ENCODE measurements at regions not wholly inside any gene's neighbourhood (a gene's known extent, or its start where the extent isn't known, plus 50 kb on each side); places are given as distances from the start of the nearest gene placed in this dataset.

DNA sequence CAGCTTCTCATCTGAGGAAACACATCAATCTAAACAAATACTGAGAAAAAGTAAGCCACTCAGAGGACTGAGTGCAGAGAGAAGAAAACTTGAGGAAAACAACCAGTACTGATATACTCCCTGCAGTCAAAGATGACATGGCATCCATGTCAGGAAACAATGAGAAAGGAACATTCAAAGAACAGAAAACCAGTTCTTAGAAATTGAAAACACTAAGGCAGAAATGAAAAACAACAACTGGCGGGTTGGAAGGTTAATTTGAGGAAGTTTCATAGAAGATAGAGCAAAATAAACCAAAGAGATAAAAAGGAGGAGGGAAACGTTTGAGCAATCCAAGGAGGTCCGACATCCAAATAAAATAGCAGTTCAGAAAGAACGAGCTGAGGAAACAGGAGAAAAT lies 475.2 kb downstream of the HINT1 start:
- no peaks in the 10 kb centered on the region for H3K4me1 Mint-ChIP-seq
- no peak overlapping the region for H3K4me3 Mint-ChIP-seq
- no peak overlapping the region for H3K9ac ChIP-seq (ENCODE audit: insufficient read depth, low read length, poor library complexity, severe bottlenecking)
- no peak overlapping the region for H3K4me2 ChIP-seq (replicated peaks; ENCODE audit: extremely low read depth, low read length, poor library complexity, severe bottlenecking)
- WGBS (ENCODE audit: insufficient coverage): no CpG with 5 or more reads among the region's 4 CpGs
- intact Hi-C loops (cut with micrococcal nuclease): no loop called here
- H3K27me3 ChIP-seq (ENCODE audit: control insufficient read depth in 2 of 2, insufficient read depth in 2 of 2, low read length in 2 of 2): no peaks in the 10 kb centered on the region
- peaks cover 0 to 6% (median 2%) of the 10 kb centered on the region in 7 donors for H3K9me3 Mint-ChIP-seq
- H3K36me3 ChIP-seq (replicated peaks in 1 of 2; ENCODE audit: control insufficient read depth in 1 of 2, insufficient read depth in 2 of 2, low read length in 2 of 2): no peaks in the 10 kb centered on the region
- no peak overlapping the region for H3K27ac ChIP-seq (ENCODE audit: low read depth in 1 of 2, low read length in 2 of 2)
- TF ChIP-seq, protein P1, sequence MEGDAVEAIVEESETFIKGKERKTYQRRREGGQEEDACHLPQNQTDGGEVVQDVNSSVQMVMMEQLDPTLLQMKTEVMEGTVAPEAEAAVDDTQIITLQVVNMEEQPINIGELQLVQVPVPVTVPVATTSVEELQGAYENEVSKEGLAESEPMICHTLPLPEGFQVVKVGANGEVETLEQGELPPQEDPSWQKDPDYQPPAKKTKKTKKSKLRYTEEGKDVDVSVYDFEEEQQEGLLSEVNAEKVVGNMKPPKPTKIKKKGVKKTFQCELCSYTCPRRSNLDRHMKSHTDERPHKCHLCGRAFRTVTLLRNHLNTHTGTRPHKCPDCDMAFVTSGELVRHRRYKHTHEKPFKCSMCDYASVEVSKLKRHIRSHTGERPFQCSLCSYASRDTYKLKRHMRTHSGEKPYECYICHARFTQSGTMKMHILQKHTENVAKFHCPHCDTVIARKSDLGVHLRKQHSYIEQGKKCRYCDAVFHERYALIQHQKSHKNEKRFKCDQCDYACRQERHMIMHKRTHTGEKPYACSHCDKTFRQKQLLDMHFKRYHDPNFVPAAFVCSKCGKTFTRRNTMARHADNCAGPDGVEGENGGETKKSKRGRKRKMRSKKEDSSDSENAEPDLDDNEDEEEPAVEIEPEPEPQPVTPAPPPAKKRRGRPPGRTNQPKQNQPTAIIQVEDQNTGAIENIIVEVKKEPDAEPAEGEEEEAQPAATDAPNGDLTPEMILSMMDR (IDR thresholded peaks at IDR 0.05): no peak
- no peaks in the 10 kb centered on the region for H3K9me3 ChIP-seq (replicated peaks in 1 of 2; ENCODE audit: control insufficient read depth in 1 of 2, insufficient read depth in 1 of 2, low read length in 2 of 2)
- H3K27ac Mint-ChIP-seq: no peak overlapping the region
- no peaks in the 10 kb centered on the region for H3K4me1 ChIP-seq (ENCODE audit: control insufficient read depth in 1 of 2, insufficient read depth in 2 of 2, low read length in 2 of 2)
- peaks cover 0 to 2% (median 0%) of the 10 kb centered on the region in 3 donors for H3K27me3 Mint-ChIP-seq (ENCODE audit: low read depth in 3 of 3)
- H2AFZ ChIP-seq (ENCODE audit: insufficient read depth, low read depth, low read length, poor library complexity, severe bottlenecking): no peak overlapping the region
- H3K79me2 ChIP-seq (ENCODE audit: insufficient read depth, low read length): no peaks in the 10 kb centered on the region
- H3K36me3 Mint-ChIP-seq: no peaks in the 10 kb centered on the region
- H3K4me3 ChIP-seq (replicated peaks in 1 of 3; ENCODE audit: low read depth in 2 of 3, low read length in 3 of 3): no peak overlapping the region
- H4K20me1 ChIP-seq (ENCODE audit: insufficient read depth, low read length): no peaks in the 10 kb centered on the region
- no peak for DNase-seq

DNA sequence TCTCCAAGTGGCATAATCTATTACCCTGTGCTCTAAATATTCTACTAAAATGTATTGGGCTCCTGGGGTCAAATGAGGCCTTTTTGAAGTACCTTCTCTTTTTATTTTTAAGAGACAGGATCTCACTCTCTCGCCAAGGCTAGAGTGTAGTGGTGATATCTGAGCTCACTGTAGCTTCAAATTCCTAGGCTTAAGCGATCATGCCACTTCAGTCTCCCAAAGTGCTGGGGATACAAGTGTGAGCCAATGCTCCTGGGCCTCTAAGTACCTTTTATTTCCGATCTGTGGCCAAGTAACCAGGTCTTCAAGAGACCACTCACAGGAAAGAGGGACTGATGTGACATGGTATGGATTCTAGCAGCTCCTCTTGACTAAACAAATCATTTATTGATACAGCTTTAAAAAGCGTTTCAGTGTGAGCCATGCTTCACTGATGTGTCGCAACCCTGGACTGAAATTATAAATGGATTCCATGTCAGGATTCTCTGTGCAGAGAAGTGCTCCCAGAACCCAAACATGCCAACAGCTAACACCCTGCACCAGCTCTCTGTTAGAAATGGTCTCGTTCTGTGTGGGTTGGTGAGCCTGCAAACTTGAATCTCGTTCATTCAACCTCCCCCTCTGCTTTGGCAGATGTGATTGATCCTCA lies 477.8 kb downstream of the HINT1 start:
- Histone ChIP-seq H2AFZ (ENCODE audit: insufficient read depth, low read depth, low read length, poor library complexity, severe bottlenecking) (no peak overlapping the region), H4K20me1 (ENCODE audit: insufficient read depth, low read length) (no peaks in the 10 kb centered on the region), H3K9me3 (replicated peaks in 1 of 2; ENCODE audit: control insufficient read depth in 1 of 2, insufficient read depth in 1 of 2, low read length in 2 of 2) (no peaks in the 10 kb centered on the region), H3K79me2 (ENCODE audit: insufficient read depth, low read length) (no peaks in the 10 kb centered on the region), H3K4me1 (ENCODE audit: control insufficient read depth in 1 of 2, insufficient read depth in 2 of 2, low read length in 2 of 2) (no peaks in the 10 kb centered on the region), H3K4me3 (replicated peaks in 1 of 3; ENCODE audit: low read depth in 2 of 3, low read length in 3 of 3) (no peak overlapping the region), H3K36me3 (replicated peaks in 1 of 2; ENCODE audit: control insufficient read depth in 1 of 2, insufficient read depth in 2 of 2, low read length in 2 of 2) (no peaks in the 10 kb centered on the region), H3K4me2 (replicated peaks; ENCODE audit: extremely low read depth, low read length, poor library complexity, severe bottlenecking) (no peak overlapping the region), H3K27me3 (ENCODE audit: control insufficient read depth in 2 of 2, insufficient read depth in 2 of 2, low read length in 2 of 2) (no peaks in the 10 kb centered on the region), H3K27ac (ENCODE audit: low read depth in 1 of 2, low read length in 2 of 2) (no peak overlapping the region), H3K9ac (ENCODE audit: insufficient read depth, low read length, poor library complexity, severe bottlenecking) (no peak overlapping the region)
- Mint-ChIP-seq H3K27ac (no peak overlapping the region), H3K9me3 (peaks cover 0 to 4% (median under 1%) of the 10 kb centered on the region in 7 donors), H3K36me3 (no peaks in the 10 kb centered on the region), H3K4me1 (no peaks in the 10 kb centered on the region), H3K4me3 (no peak overlapping the region), H3K27me3 (ENCODE audit: low read depth in 3 of 3) (peaks cover 0 to 2% (median 2%) of the 10 kb centered on the region in 3 donors)
- intact Hi-C loops (cut with micrococcal nuclease): no loop called here
- 90% methylated on average over 4 of the region's 7 CpGs for WGBS (ENCODE audit: insufficient coverage)
- no peak for DNase-seq
- TF ChIP-seq, protein P1 (IDR thresholded peaks at IDR 0.05): no peak
